ENCODE measurements at regions not wholly inside any gene's neighbourhood (a gene's known extent, or its start where the extent isn't known, plus 50 kb on each side); places are given as distances from the start of the nearest gene placed in this dataset.
"Not testable (repeated sequence)": the region's sequence is repeated elsewhere in the genome, so short reads cannot be mapped to it uniquely, and the experiment has no call there.

DNA sequence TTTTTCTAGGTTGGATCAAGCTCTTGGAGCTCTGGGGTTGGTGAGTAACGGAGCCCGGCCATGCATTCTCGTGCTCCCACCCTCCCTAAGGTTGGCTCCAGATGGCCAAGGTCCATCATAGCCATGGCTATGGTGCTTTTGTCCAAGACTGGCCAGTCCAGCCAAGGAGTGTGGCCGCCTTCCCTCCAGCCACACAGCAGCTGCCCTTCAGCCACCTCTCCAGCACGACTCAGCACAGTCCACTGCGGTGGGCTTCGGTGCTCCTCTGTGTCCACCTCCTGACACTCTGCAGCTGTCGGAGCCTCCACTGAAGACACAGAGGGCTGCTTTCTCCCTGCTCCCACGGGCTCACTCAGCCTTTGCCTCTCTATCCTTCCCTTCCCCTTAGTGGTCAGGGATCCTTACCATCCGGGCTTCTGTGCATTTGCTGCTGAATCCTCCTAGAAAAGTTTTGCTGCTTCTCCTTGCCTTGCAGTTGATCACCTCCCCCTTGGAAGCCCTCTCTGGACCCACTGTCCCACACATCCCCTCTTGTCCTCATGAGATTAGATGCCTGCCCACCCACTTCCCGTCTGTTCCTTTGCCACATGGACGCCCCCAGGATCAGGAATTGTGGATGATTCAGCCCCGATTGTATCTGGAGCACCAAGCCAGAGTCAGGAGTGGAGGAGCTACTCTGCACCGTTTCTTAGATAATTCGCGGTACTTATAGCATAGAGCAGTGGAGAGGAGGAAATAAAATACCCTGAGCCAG, 177.1 kb upstream of the COPS8 start:
- no peak for DNase-seq

- no peak for DNase-seq
These were observed 176.5 kb upstream of the COPS8 start for GRCh38 chr2:236909193-236909504.

- no peak for DNase-seq
These were observed 175.9 kb upstream of the COPS8 start for GRCh38 chr2:236909802-236910201.

DNA sequence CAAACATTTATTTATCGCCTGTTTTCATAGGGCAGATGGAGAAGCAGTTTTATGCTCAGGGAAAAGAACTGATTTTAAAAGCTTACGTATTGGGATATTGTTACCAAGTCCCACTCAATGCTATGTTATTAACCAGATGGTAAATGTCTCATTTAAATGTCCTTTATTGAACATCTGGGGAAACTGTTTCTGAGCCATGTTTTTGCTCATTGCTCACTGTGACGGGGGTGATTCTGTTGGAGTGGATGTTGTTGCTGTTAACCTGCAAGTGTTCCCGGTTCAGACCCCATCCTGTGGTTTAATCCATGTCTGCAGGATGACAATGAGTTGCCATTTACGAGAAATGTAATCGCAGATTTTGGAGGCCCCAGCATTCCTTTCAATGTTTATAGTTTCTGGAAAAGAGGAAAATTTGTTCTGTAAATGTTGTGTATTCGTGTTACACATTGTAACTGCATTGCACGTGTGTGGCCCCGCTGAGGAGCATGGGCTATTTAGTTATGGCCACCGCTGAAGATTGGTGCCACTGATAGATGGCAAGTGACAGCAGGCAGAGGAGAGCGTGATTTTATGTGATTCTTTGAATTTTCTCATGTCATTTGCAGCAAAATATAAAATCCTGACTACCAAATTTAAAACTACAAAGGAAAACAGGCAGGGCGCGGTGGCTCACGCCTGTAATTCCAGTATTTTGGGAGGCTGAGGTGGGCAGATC, 174.8 kb upstream of the COPS8 start:
- DNase-seq, result no peak

DNA sequence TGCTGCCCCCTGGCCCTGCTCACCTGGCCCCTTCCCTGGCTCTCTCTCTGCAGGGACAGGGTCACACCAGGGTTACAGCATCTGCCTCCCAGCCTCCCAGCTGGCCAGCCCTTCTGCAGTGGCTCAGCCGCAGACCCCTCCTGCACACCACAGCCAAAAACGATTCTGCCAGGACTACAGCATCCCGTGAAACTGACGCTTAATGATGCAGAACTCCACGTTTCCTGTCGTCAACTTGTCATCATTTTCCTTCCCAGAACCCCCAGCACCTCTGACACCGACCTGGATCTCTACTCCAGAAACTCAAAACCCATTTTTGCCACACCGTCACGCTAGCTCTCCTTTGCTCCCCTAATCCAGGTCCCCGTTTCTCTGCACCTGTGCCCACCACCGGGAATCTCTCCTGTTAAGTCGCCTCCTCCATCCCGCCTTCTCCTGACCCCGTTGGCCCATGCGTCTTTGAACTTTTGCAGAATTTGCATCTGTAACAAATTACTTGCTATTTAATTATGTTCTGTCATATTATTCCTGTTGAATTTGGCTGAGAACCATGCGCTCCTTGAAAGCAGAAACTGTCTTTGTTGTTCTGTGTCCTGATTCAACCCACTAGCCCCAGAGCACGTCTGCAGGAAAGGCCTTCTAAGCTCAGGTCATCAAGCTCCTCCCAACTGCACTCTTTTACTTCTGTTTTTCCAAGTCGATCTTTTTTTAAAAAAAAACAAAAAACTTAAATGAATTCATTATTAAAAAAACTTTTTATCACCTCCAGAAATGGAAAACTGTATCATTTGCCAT, 173.2 kb upstream of the COPS8 start:
- DNase-seq, result no peak

DNA sequence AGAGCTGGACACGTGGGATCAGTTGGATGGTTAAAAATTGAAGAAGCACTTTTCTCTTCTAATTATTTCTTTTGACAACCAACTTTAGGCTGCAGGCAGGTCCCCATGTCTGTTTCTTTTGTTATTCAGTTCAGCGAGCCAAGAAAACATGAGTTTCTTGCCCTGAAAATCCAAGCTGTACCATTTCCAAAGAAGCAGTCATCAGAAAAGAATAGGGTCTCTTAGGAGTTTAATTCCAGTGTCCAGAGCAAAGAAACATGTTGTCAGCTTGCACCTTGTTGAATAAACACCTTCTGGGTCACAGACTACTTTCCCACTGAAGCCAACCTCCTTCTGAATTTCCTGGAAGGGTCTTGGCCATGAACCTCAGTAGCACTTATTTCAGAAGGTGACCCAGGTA, 170.5 kb upstream of the COPS8 start:
- DNase-seq, result no peak

GRCh38 chr2:236915726-236916125, 170.0 kb upstream of the COPS8 start:
- no peak for DNase-seq

GRCh38 chr2:236916181-236916580, 169.5 kb upstream of the COPS8 start:
- DNase-seq, result no peak

DNA sequence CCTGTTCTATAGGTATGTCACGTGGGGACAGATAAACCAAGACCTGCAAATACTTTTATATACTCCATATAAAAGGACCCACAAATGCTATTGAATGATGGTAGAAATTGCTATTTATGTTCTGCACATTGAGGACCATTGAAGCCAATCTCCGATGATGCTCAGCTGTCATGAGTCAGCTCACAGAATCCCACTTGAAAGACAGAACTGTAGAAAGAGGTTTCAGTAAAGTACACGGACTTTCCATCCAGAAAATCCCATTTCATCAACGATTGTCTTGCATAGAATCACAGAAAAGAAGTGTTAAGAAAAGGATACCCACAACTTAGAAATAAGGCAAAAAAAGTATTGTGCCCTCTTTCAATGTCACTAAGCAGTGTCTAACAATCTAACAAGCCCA, 169.0 kb upstream of the COPS8 start:
- no peak for DNase-seq

DNA sequence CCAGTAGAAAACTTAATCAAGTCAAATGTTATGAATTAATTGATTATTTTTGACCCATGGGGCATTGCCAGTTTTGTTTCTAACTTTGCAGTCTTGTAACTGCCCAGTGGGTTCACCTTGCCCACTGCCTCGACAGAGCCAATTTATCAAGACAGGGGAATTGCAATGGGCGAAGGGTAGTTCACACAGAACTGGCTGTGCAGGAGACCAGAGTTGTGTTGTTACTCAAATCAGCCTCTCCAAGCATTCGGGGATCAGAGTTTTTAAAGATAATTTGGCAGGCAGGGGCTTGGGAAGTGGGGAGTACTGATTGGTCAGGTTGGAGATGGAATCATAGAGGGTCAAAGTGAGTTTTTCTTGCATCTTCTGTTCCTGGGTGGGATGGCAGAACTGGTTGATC, 168.5 kb upstream of the COPS8 start:
- DNase-seq, result no peak

DNA sequence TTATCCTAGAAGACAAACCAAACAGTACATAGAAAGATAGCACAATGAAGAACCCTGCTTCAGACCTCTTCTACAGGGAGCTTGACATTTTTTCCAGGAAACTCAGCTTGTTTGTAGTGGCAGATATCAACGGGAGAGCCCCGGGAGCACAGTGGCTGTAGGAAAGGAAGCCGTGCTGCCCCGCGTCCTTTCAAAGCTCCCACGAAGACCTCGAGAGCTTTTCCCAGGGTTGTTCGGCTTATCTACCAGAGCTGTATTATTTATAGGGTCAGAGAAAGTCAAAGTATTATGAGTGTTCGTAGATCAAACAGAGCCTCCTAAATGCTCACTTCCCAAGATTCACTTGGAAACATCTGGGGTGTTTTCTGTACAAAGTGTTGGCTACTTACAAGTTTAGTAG, 167.1 kb upstream of the COPS8 start:
- no peak for DNase-seq

DNA sequence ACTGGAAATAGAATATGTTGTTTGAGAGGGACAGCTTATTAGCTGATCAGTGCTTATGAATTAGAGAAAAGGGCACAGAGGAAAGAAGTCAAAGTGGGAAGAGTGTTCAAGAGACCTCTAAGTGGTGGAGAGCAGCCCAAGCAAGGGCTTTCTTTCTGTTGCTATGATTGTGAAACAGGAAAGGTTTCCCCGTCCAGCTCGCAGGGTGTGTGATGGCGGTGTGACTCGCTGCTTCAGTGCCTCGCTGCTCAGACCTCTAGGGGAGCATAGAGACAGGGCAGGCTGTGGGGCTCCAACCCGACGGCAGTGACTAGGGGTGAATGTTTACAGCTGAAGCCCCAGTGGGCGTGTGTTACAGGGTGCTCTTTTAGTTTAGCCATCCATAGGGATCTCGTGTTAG, 166.5 kb upstream of the COPS8 start:
- no peak for DNase-seq

DNA sequence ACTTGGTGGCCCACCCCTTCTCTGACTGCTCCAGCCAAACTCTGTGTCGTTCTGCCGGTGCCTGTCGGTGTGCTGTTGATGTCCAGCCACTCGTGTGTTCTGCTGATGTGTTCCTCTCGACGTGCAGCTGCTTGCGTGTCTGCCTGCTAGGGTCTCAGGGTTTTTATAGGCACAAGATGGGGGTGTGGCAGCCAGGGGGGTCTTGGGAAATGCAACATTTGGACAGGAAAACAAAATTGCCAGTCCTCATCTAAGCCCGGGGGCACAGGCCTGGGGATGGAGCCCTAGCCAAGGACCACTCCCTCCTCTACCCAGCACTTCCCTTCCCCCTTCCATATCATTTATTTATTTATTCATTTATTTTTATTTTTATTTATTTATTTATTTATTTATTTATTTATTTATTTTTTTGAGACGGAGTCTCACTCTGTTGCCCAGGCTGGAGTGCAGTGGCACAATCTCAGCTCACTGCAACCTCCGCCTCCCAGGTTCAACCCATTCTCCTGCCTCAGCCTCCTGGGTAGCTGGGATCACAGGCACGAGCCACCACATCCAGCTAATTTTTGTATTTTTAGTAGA, 165.8 kb upstream of the COPS8 start:
- not testable (repeated sequence) for DNase-seq

DNA sequence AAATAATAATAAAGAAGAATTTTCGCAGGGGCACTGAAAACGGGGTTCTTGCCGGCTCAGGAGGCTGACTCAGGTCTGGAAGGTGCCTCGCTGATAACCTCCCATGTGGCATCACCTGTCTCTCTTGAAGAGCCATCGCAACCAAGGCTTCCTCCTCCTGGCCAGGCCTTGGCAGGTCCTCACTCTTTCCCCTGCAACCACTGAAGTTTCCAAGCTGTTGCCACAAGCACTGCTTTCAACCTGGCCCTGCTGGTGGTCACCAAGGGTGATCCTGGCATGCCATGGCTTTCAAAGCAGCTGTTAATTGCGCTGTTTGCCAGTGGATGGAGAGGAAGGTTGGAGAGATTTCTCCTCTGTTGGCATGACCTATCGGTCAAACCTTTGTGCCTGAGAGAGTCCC, 163.6 kb upstream of the COPS8 start:
- DNase-seq, result peak; percentile 30

DNA sequence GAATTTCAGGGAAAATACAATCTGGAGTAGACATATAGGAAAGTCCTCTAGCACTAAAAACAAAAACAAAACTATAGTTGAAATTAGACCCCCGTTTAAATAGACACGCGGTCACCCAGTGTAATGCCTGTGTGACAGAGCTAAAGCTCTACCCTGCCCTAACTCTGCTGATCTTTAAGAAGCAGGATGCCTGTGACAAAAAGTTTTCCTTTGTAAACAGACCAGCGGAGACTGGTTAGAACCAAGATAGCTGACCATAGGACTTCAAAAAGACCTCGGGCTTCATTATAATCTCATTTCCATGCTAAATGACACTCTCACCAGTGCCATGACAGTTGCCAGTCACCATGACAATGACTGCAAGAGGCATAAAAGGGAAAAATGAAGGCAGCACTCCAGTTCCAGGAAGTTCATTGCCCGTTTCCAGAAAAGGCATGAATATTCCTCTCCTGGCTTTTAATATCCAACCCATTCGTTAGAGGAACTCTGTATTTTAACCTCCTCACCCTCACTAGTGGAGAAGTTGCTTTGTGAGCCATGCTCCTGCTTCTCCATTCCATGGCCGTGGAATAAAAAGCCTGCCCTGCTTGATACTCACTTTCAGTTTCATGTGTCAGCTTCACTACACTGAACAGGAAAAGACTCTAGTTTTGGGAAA, 157.2 kb upstream of the COPS8 start:
- peak; percentile 17 for DNase-seq

- peak; percentile 32 for DNase-seq
These were observed 152.8 kb upstream of the COPS8 start for GRCh38 chr2:236932831-236933361.

DNA sequence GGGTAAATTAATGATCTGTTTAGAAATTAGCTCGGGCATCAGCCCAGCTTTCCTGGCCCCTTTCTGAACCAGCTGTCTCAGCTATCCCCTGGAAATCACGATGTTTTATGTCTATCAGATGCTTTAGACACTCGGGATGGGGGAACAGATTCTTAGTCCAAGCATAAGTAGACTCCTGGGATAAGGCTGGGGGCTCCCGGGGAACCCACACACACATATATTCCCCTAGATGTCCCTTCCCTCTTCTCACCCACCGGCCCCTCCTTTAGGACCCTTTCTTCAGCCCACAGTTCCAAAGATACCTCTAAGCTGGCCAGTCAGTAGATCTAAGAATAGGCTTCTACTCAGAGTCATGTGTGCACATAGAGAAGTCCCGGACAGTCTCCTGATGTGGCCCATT, 151.5 kb upstream of the COPS8 start:
- DNase-seq, result no peak

- no peak for DNase-seq
These were observed 151.0 kb upstream of the COPS8 start for GRCh38 chr2:236934656-236935055.

- peak; percentile 23 for DNase-seq
These were observed 150.6 kb upstream of the COPS8 start for GRCh38 chr2:236935083-236935482.

GRCh38 chr2:236935631-236936445, 149.9 kb upstream of the COPS8 start:
- DNase-seq, result peak; percentile 41

DNA sequence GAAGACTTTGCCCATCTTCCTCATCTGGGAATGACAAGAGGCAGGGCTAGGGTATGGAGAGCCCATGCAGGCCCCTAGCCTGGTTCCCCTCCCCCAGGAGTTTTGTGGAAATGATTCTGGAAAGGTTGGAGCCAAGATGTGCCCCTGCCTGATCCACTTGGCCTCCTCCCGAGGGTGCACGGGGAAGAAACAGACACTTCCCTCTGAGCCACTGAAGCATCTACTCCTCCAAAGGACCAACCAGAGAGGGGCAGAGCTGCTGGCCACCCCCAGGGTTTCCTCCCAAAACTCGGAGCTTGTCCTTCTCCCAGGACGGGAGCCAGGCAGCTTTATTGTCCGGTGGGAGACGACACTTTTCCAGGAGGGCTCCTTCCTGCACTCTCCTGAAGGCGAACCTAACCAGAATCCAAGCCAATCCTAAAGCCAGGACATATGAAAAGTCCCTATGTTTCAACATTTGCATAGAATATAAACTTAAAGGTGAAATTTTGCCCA, 149.2 kb upstream of the COPS8 start:
- DNase-seq, result peak; percentile 41

GRCh38 chr2:236938126-236938525, 147.6 kb upstream of the COPS8 start:
- peak; percentile 46 for DNase-seq
